SHP77 treated with DMSO at 0.1 percent for 48 hours (cell line): ENCODE measurements at regions not wholly inside any gene's neighbourhood (a gene's known extent, or its start where the extent isn't known, plus 50 kb on each side); places are given as distances from the start of the nearest gene placed in this dataset.

Source experiments
- DNase-seq: peaks from one replicate; lab custom pipeline; 2025; lab: John Stamatoyannopoulos, UW

DNA sequence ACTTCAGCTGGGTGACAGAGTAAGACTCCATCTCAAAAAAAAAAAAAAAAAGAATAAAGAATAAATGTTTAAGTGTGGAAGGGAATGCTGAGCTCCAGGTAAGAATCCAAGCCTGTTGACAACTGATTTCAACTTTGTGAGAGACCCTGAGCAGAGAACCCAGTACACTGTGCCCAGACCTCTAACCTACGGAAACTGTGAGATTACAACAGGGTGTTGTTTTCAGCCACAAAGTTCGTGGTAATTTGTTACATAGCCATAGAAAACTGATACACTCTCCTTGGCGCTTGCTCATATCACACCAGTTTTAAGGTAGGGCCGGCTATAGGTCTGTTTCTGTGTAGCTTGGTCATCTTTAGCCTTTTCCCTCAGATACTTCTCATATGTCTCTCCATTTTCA, 98.4 kb upstream of the PAPOLG start:
- no peak for DNase-seq

DNA sequence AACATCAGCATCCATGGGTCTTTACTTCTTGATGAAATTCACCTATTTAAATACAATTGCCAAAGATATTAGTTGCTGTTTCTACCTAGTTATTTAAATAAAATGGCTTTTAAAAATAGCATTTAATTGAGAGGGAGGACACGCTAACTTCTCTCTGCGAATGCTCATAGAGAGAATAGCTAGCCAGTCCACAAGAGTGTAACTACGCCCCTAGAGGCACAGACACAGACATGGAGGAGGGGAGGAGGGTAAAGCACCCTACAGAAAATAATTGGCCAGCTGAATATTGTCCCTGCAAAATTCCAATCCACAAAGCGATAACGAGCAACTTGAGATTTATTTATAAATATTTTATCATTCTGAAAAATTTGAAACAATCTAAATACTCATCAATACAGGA, 97.0 kb upstream of the PAPOLG start:
- DNase-seq: peak; percentile 19

DNA sequence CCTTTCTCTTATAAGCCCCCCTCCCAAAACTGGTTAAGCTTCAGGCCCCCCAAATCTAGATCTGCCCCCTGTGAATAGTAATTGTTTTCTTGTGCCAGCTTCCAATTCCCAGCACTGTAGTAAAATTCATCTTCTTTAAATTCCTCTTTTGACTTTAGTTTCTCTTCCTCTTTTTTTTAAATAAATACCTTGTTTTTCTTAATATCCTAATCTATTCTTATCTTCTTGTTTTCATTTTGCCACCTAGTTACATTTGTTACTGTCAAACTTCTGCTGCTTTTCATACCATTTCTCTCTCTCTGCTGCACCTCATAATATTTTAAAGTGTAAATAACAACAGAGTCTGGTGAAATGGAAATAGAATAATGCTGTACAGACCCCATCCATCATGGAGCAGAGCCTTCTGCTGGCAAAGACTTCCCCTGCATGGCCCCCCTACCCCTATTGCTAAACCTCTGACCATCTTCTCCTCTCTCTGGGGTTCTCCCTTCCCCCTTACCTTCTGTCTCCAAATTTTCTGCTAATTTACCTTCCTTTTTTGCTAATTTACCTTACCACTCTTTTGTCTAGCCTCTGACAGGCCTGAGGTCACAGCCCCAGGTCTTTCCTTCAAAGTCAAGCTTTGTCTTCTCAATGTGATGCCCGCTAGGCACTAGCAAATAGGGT, 94.9 kb upstream of the PAPOLG start:
- no peak for DNase-seq

- DNase-seq: no peak
Observed at GRCh38 chr2:60662781-60663180, 93.3 kb upstream of the PAPOLG start.

GRCh38 chr2:60671966-60672365, 84.1 kb upstream of the PAPOLG start:
- no peak for DNase-seq

DNA sequence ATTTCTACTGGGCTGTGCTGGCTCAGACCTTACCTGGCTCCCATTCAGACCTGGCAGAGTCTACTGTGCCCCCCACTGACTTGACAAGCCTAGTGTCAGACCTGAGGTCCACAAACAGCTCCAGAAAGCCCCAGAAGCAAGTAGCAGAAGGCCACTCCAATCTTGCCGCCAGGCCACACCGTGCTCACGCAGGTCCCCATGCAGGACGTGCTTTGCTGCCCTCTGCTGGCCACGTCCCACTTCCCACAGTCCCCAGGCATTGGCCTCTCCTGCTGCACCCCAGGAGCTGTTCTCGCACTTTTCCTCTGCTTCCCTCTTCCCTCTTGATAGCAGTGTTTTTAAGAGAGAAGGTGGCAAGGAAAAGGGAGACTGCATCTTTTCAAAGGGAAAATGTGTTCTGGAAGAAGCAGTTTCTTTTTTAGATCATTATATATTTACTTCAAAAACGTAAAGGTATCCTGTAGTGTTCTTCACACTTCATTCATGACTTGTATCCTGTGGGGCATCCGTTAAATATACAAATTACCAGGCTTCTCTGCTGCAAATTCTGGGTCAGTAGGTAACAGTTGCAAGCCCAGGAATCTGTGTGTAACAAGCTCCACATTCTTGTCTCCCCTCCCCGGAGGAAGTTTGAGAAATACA, 81.4 kb upstream of the PAPOLG start:
- peak; percentile 62 for DNase-seq

DNA sequence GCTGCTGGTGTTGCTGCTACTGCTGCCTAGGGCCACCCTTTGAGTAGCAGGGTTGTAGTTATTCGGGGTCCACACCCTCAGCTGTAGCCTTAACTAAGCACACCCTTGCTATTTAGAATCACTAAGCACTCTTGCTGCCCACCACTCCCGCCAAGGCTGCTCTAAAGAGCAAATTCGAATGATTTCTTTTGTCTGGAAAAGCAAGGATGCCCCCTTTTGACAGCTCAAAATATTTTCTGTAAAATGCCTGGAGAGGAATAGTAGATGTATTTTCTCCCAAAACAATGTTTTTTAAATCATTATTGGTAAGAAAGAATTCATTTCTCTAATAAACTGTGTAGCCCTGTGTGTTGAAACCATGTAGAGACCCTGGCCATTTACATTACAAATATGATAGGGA, 80.8 kb upstream of the PAPOLG start:
- DNase-seq: no peak

DNA sequence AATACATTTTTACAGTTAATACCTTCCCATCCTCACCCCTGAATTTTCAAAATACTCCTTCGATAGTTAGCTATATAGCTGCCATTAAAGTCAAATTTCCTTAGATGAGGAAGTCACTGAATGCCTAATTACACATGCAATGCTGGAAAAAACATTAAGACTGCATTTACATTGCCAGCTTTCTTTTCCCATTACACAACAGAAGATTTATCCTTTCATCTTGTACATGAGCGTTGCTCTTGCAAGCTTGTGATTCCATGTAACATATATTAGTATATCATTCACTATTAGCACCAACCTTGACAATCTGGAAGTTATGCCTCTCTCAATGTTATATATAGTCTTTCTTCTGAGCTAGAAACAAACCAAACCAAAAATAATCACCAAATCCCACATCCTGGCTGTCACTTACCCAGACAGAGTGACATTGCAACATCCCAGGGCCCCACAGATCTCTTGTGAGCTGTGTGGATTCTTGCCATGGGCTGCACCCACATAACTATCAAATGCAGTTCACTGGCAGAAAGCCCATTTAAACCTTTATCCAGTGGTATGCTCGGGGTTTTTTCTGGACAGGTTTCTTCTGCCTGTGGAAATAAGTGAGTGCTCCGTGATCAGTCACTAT, 79.2 kb upstream of the PAPOLG start:
- DNase-seq: no peak

DNA sequence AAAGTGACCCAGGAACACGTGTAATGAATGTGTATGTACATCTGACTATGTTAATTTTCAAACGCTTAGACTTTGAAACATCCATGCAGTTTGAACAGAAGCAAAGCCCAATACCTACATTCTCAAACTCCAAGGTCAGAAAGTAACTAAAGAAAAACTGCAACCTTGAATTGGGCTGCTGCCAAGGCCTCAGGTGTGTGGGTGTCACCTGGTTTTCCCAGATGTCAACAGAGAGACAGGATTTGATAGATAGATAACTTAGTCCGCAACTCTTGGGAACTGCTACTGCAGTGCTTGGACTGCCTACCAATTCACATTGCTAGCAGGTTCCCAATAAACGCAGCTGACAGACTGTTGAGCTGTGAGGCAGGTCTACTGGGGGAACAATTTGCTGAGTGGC, 78.7 kb upstream of the PAPOLG start:
- no peak for DNase-seq

DNA sequence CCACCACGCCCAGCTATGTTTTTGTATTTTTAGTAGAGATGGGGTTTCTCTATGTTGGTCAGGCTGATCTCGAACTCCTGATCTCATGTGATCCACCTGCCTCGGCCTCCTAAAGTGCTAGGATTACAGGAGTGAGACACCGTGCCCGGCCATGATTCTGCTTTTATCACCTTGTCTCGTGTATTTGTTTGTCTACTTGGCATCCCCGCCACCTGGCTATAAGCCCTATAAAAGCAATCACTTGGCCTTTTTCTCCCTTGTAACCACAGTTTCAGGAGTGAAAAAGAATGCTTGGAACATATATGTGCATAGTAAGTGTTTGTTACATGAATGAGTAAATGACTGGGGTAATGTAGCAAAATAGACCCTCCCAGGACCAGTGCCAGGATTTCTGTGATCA, 77.5 kb upstream of the PAPOLG start:
- no peak for DNase-seq

DNA sequence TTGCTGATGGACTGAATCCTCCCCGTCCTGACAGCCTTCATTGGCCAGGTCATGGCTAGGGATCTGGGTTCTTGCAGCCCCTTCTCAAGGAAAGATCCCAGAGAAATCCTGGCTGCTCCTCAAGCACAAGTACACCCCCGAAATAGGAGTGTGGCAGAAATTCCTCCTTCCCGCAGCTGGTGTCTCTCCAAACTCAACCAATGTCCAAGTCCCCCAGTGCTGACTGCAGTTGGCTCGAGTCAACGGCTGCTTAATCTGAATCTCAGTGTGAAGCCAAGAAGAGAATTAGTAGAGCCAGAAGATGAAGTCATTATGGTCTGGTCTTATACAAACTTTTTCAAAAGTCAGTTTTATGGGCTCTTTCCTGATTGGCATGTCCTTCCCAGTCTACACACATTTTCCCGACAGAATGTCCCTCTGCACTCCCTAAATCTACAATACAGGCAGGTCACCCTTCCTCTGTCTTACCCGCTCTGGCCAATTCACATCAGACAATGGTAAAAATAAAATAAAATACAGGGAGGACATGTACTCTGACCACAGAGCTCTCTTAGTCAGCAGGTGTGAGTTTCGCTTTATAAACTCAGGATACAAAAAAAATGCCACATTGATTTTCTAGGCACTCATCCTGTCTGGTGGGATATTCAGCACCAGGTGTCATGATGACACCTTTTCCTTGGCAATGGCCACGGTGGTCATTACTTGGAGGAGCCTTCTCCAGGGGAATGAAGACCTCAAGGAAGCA, 76.9 kb upstream of the PAPOLG start:
- DNase-seq: no peak

GRCh38 chr2:60693551-60693950, 62.5 kb upstream of the PAPOLG start:
- DNase-seq: no peak

GRCh38 chr2:60695793-60696192, 60.3 kb upstream of the PAPOLG start:
- no peak for DNase-seq

- no peak for DNase-seq
Observed at GRCh38 chr2:60699617-60700016, 56.5 kb upstream of the PAPOLG start.

DNA sequence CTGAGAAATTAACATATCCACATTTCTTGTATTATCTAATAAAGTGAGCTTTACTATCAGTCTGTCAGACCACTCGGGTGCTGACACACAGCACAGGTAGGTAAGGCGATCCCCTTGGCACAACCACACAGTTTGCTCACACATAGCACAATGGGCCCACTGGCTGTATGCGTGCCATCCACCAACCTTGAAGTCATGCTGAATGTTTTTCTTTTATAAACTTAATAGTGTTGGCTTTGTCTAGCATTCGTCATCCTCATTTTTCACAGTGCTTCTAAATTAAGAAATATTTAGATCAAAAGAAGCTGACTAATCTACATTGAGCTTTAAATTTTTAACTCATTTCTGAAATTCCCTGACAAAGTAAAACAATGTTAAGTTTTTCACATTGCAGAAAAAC, 50.0 kb upstream of the PAPOLG start:
- DNase-seq: no peak
